ENCODE measurements at regions not wholly inside any gene's neighbourhood (a gene's known extent, or its start where the extent isn't known, plus 50 kb on each side); places are given as distances from the start of the nearest gene placed in this dataset.

- H3K4me3 ChIP-seq (ENCODE audit: low read depth, low read length), result no peak overlapping the region
- no peak overlapping the region for H3K27ac ChIP-seq (ENCODE audit: low read depth, low read length)
- H3K9me3 ChIP-seq (ENCODE audit: control insufficient read depth, insufficient read depth, low read length), result no peaks in the 10 kb centered on the region
- H3K27me3 ChIP-seq (ENCODE audit: control insufficient read depth, insufficient read depth, low read length), result peaks cover 4% of the 10 kb centered on the region
- ChIA-PET POLR2A (no interaction called here), CTCF (interaction anchor here (0.6 to 1.6 kb wide), 6 partner anchors 39 to 276 kb away, joined by 3 to 11 read pairs (median 3); no protein-coding TSS in a partner anchor)
- no peak for DNase-seq (ENCODE audit: low read depth, low spot score)
- TF ChIP-seq CTCF (IDR thresholded peaks at IDR 0.05; ENCODE audit: low read depth, low read length), result no peak
These were observed 104.3 kb downstream of the GGTLC2 start for GRCh38 chr22:22748756-22749155.

GRCh38 chr22:22749167-22749758 lies 104.8 kb downstream of the GGTLC2 start:
- no peak for DNase-seq (ENCODE audit: low read depth, low spot score)
- ChIA-PET CTCF (interaction anchor here (0.6 to 1.6 kb wide), 6 partner anchors 39 to 276 kb away, joined by 3 to 11 read pairs (median 3); no protein-coding TSS in a partner anchor), POLR2A (no interaction called here)
- no peaks in the 10 kb centered on the region for H3K9me3 ChIP-seq (ENCODE audit: control insufficient read depth, insufficient read depth, low read length)
- H3K27ac ChIP-seq (ENCODE audit: low read depth, low read length), result no peak overlapping the region
- H3K4me3 ChIP-seq (ENCODE audit: low read depth, low read length), result no peak overlapping the region
- peaks cover 4% of the 10 kb centered on the region for H3K27me3 ChIP-seq (ENCODE audit: control insufficient read depth, insufficient read depth, low read length)
- no peak for TF ChIP-seq CTCF (IDR thresholded peaks at IDR 0.05; ENCODE audit: low read depth, low read length)

GRCh38 chr22:22750335-22751042 lies 106.1 kb downstream of the GGTLC2 start:
- TF ChIP-seq CTCF (IDR thresholded peaks at IDR 0.05; ENCODE audit: low read depth, low read length), result no peak
- no peak overlapping the region for H3K4me3 ChIP-seq (ENCODE audit: low read depth, low read length)
- CTCF ChIA-PET, result interaction anchor here (1.6 to 2.5 kb wide), 2 partner anchors 41 to 84 kb away, joined by 4 to 8 read pairs; no protein-coding TSS in a partner anchor
- POLR2A ChIA-PET, result no interaction called here
- H3K27ac ChIP-seq (ENCODE audit: low read depth, low read length), result no peak overlapping the region
- no peaks in the 10 kb centered on the region for H3K27me3 ChIP-seq (ENCODE audit: control insufficient read depth, insufficient read depth, low read length)
- H3K9me3 ChIP-seq (ENCODE audit: control insufficient read depth, insufficient read depth, low read length), result no peaks in the 10 kb centered on the region
- DNase-seq (ENCODE audit: low read depth, low spot score), result no peak

- TF ChIP-seq CTCF (IDR thresholded peaks at IDR 0.05; ENCODE audit: low read depth, low read length), result no peak
- H3K4me3 ChIP-seq (ENCODE audit: low read depth, low read length), result no peak overlapping the region
- ChIA-PET POLR2A (no interaction called here), CTCF (interaction anchor here (0.6 to 2.5 kb wide), 4 partner anchors 19 to 164 kb away, joined by 4 to 8 read pairs (median 4); no protein-coding TSS in a partner anchor)
- no peak for DNase-seq (ENCODE audit: low read depth, low spot score)
- no peaks in the 10 kb centered on the region for H3K9me3 ChIP-seq (ENCODE audit: control insufficient read depth, insufficient read depth, low read length)
- H3K27ac ChIP-seq (ENCODE audit: low read depth, low read length), result no peak overlapping the region
- H3K27me3 ChIP-seq (ENCODE audit: control insufficient read depth, insufficient read depth, low read length), result no peaks in the 10 kb centered on the region
These were observed 106.7 kb downstream of the GGTLC2 start for GRCh38 chr22:22751043-22751603.

GRCh38 chr22:22752199-22752555 lies 107.8 kb downstream of the GGTLC2 start:
- TF ChIP-seq CTCF (IDR thresholded peaks at IDR 0.05; ENCODE audit: low read depth, low read length), result no peak
- no peak overlapping the region for H3K4me3 ChIP-seq (ENCODE audit: low read depth, low read length)
- no peak for DNase-seq (ENCODE audit: low read depth, low spot score)
- no peaks in the 10 kb centered on the region for H3K27me3 ChIP-seq (ENCODE audit: control insufficient read depth, insufficient read depth, low read length)
- ChIA-PET POLR2A (no interaction called here), CTCF (interaction anchor here (1.0 to 2.5 kb wide), 3 partner anchors 18 to 132 kb away, joined by 4 to 8 read pairs (median 5); no protein-coding TSS in a partner anchor)
- no peak overlapping the region for H3K27ac ChIP-seq (ENCODE audit: low read depth, low read length)
- H3K9me3 ChIP-seq (ENCODE audit: control insufficient read depth, insufficient read depth, low read length), result no peaks in the 10 kb centered on the region

Measured in AG04450 (cell line).